Adrenal gland (tissue), 5 donors: ENCODE measurements at regions not wholly inside any gene's neighbourhood (a gene's known extent, or its start where the extent isn't known, plus 50 kb on each side); places are given as distances from the start of the nearest gene placed in this dataset.

ENCODE experiments used
- POLR2A ChIP-seq, 2 donors: fragments of 450-650 bp; IDR thresholded peaks; one replicate each; pipeline ENCODE4 v1.6.1; 2017; ENCODE audit warnings: antibody characterized with exemption in 2 of 2, mild to moderate bottlenecking in 2 of 2, moderate library complexity in 1 of 2
- TF ChIP-seq, protein P1 (sequence below), 6 experiments: fragments of 450-650 bp in 4 of 6; fragments of 200-600 bp in 2 of 6; sonication (generic) in 1 of 6; IDR thresholded peaks; 1 replicate in 5 of 6; 2 replicates in 1 of 6; pipeline versions ENCODE4 v1.5.1 to v1.8.0; 2016 to 2021; ENCODE audit warnings: antibody characterized with exemption in 6 of 6, mild to moderate bottlenecking in 2 of 6, moderate library complexity in 1 of 6
- donor health status: DM: no; HTN: no; CAD: no.

DNA sequence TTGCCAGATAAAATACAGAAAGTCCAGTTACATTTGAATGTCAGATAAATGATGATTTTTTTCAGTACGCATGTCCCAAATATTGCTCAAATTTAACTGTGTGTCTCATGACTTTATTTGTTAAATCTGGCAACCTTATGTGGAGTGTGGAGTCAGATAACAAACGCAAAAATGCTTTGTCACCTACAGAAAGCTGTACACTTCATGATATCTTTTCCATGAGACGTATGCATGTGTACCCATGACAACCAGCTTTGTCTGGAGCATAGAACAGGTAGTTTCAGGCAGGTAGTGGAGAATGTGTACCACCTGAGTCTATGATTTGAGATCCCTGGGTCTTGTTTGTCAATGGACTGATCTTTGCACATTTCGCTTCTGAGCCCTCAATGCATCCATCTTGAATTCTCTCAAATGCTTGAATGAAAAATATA, 105.5 kb upstream of the CPEB4 start:
- no peak for TF ChIP-seq POLR2A (IDR thresholded peaks at IDR 0.05)
- TF ChIP-seq, protein P1, sequence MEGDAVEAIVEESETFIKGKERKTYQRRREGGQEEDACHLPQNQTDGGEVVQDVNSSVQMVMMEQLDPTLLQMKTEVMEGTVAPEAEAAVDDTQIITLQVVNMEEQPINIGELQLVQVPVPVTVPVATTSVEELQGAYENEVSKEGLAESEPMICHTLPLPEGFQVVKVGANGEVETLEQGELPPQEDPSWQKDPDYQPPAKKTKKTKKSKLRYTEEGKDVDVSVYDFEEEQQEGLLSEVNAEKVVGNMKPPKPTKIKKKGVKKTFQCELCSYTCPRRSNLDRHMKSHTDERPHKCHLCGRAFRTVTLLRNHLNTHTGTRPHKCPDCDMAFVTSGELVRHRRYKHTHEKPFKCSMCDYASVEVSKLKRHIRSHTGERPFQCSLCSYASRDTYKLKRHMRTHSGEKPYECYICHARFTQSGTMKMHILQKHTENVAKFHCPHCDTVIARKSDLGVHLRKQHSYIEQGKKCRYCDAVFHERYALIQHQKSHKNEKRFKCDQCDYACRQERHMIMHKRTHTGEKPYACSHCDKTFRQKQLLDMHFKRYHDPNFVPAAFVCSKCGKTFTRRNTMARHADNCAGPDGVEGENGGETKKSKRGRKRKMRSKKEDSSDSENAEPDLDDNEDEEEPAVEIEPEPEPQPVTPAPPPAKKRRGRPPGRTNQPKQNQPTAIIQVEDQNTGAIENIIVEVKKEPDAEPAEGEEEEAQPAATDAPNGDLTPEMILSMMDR (IDR thresholded peaks at IDR 0.05), result no peak
